HFFc6 (cell line): ENCODE measurements at regions not wholly inside any gene's neighbourhood (a gene's known extent, or its start where the extent isn't known, plus 50 kb on each side); places are given as distances from the start of the nearest gene placed in this dataset.

Experiments used
- DNase-seq: peaks from one replicate; pipeline ENCODE4 v3.0.0-alpha.2; 2018
- H3K27ac Mint-ChIP-seq: 2 replicates; pipeline ENCODE4 v1.8.0; 2020; ENCODE audit warnings: mild to moderate bottlenecking, mixed read lengths
- H3K27me3 Mint-ChIP-seq: 2 replicates; pipeline ENCODE4 v1.8.0; 2021; ENCODE audit warnings: mild to moderate bottlenecking, moderate library complexity, mixed read lengths; ENCODE audit not compliant: insufficient read depth
- H3K36me3 Mint-ChIP-seq: 2 replicates; pipeline ENCODE4 v1.8.0; 2021; ENCODE audit warnings: low read depth, mixed read lengths
- H3K4me1 Mint-ChIP-seq: 2 replicates; pipeline ENCODE4 v1.8.0; 2020; ENCODE audit warnings: low read depth, mixed read lengths
- H3K4me3 Mint-ChIP-seq: 2 replicates; pipeline ENCODE4 v1.8.0; 2020; ENCODE audit warnings: mild to moderate bottlenecking, moderate library complexity, mixed read lengths
- H3K9me3 Mint-ChIP-seq: 2 replicates; pipeline ENCODE4 v1.8.0; 2020; ENCODE audit warnings: mild to moderate bottlenecking, mixed read lengths
- TF ChIP-seq, protein P1 (sequence below): fragments of 200-600 bp; sonication (generic); IDR thresholded peaks from 2 replicates; pipeline ENCODE4 v1.5.0; 2021; ENCODE audit warnings: antibody characterized with exemption, mild to moderate bottlenecking

DNA sequence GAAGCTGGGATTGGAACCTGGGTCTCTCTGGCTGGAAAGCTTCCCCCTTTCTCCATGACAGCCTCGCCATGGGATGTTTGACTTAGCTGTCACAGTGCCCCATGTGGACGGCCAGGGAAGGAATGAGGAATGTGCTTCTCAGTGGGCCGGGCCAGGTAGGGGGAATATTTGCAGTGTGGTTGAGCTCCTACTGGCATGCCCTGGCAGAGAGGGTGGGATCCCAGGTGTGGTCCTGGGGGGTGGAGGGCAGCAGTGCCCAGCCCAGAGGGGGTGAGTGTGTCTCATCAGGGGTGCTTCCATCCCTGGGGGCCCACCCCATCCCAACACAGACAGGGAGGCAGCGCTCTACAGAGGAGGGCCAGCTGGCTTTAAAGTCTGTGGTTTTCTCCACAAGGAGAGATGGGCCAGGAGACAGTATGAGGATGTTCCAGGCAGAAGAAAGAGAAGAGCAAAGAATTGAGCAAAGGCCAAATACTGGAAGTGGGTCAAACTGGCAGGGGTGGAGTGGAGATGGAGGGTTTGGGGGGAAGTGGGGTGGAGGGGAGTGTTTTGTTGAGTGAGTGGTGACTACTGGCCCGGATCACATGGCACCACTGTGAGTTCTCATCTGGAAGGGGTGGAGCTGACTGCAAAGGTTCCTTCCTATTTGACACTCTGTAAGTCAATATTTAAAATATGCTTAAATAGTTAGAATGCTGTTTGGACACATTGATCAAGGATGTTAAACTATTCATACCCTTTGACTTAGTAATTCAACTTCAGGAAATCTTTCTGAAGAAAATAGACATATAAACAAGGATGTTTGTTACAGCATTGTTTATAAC is 94.0 kb downstream of the MYCN start:
- no peak for DNase-seq
- Mint-ChIP-seq H3K4me1 (no peaks in the 10 kb centered on the region), H3K36me3 (no peaks in the 10 kb centered on the region; the same call in 1 of the 2 replicates), H3K9me3 (peaks cover 53% of the 10 kb centered on the region), H3K27ac (no peak overlapping the region), H3K4me3 (no peak overlapping the region), H3K27me3 (no peaks in the 10 kb centered on the region; the same call in 1 of the 2 replicates)
- TF ChIP-seq, protein P1, sequence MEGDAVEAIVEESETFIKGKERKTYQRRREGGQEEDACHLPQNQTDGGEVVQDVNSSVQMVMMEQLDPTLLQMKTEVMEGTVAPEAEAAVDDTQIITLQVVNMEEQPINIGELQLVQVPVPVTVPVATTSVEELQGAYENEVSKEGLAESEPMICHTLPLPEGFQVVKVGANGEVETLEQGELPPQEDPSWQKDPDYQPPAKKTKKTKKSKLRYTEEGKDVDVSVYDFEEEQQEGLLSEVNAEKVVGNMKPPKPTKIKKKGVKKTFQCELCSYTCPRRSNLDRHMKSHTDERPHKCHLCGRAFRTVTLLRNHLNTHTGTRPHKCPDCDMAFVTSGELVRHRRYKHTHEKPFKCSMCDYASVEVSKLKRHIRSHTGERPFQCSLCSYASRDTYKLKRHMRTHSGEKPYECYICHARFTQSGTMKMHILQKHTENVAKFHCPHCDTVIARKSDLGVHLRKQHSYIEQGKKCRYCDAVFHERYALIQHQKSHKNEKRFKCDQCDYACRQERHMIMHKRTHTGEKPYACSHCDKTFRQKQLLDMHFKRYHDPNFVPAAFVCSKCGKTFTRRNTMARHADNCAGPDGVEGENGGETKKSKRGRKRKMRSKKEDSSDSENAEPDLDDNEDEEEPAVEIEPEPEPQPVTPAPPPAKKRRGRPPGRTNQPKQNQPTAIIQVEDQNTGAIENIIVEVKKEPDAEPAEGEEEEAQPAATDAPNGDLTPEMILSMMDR = no peak

DNA sequence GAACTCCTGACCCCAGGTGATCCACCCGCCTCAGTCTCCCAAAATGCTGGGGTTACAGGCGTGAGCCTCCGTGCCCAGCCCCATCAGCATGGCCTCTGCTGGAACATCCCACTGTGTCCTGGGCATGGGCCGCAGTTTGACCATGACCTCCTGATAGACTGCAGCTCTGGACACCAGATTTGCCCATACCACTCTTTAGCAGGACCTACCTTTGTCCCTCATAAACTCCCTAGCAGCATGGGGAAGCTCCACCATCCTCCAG is 92.6 kb downstream of the MYCN start:
- Mint-ChIP-seq H3K27me3 (no peaks in the 10 kb centered on the region; the same call in 1 of the 2 replicates), H3K36me3 (no peaks in the 10 kb centered on the region; the same call in 1 of the 2 replicates), H3K4me3 (no peak overlapping the region), H3K9me3 (peaks cover 54% of the 10 kb centered on the region), H3K27ac (no peak overlapping the region), H3K4me1 (no peaks in the 10 kb centered on the region)
- TF ChIP-seq, protein P1 = no peak
- no peak for DNase-seq

DNA sequence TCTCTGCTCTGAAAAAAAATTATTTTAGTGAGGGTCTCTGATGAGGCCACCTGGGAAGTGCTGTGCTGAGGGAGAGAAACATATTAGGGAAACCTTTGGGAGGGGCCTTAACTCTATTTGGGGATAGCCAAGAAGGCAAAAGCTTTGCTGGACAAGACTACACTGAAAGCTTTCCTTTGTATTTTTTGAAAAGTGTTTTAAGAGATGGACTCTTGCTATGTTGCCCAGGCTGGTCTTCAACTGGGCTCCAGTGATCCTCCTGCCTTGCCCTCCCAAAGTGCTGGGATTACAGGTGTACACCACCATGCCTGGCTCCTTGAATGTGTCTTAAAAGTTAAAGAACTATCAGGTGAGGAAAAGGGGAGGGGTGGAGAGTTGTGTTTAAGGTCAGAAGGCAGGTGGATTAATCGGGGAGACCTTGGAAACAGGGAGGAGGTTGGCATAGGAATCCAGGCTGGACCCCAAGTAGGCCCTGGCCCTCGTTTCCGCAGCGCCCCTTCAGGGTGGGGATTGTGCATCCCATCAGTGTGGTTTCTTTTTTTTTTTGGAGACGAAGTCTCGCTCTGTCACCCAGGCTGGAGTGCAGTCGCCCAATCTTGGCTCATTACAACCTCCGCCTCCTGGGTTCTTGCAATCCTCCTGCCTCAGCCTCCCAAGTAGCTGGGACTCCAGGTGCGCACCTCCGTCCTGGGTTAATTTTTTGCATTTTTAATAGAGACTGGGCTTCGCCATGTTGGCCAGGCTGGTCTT is 92.1 kb downstream of the MYCN start:
- Mint-ChIP-seq H3K27me3 (no peaks in the 10 kb centered on the region; the same call in 1 of the 2 replicates), H3K36me3 (no peaks in the 10 kb centered on the region; the same call in 1 of the 2 replicates), H3K9me3 (peaks cover 52% of the 10 kb centered on the region), H3K4me3 (no peak overlapping the region), H3K4me1 (no peaks in the 10 kb centered on the region), H3K27ac (no peak overlapping the region)
- TF ChIP-seq, protein P1 = no peak
- DNase-seq = no peak

DNA sequence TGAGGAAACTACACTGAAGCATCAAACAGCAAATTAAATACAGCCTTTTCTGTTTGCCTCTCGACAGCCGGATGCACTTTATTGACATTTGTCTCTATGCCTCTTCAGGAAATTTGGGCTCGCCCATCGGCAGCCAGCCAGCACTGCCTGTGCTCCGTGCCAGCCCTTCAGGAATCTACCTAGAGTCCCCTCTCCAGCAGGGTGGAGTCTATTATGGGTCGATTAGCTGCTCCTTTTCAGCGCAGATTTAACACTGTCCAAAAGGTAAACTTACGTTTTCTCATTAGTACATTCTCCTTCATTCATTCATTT is 91.5 kb downstream of the MYCN start:
- TF ChIP-seq, protein P1 = no peak
- no peaks in the 10 kb centered on the region for H3K4me1 Mint-ChIP-seq

DNA sequence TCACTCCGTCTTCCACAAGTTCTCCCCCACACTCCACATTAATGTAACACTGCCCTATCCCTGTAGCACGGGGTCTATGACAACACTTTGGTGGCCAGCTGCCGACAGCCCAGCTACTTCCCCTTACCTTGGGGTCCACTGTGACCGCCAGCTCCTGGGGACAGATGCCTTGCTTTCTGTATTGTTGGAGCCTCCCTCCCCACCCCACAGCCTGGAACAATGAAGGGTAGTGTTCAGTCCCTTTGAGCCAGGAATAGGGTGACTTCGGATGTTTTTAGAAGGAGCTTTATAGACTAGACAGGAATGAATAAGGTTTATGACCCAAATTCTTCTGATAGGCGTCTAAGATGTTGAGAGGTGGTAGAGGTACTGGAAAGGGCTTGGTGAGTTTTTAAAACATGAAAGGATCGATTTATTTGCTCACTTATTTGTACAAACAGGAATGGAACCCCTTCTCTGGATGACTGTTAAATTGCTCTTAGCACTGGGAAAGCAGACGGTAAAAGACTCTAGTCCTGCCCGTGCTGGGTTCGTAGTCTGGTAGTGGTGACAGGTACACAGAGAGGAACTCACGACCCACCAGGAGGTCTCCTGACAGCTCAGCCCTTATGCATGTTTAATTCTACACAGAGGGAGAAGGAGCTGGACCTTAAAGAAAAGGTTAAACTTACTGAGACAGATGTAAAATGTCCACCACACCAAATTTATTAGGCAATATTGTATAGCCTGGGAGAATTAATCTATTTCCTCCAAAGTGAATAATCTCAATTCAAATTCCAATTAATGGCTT is 90.9 kb downstream of the MYCN start:
- Mint-ChIP-seq H3K9me3 (peaks cover 50% of the 10 kb centered on the region), H3K27me3 (no peaks in the 10 kb centered on the region; the same call in 1 of the 2 replicates), H3K4me1 (no peaks in the 10 kb centered on the region), H3K4me3 (no peak overlapping the region), H3K27ac (no peak overlapping the region), H3K36me3 (no peaks in the 10 kb centered on the region; the same call in 1 of the 2 replicates)
- TF ChIP-seq, protein P1 = no peak
- DNase-seq = no peak

More for the DNA sequence above, 91.5 kb downstream of the MYCN start:
- no peak overlapping the region for H3K27ac Mint-ChIP-seq
- H3K27me3 Mint-ChIP-seq = no peaks in the 10 kb centered on the region; the same call in 1 of the 2 replicates
- no peaks in the 10 kb centered on the region; the same call in 1 of the 2 replicates for H3K36me3 Mint-ChIP-seq
- H3K9me3 Mint-ChIP-seq = peaks cover 51% of the 10 kb centered on the region
- no peak for DNase-seq
- no peak overlapping the region for H3K4me3 Mint-ChIP-seq
